ENCODE measurements at regions not wholly inside any gene's neighbourhood (a gene's known extent, or its start where the extent isn't known, plus 50 kb on each side); places are given as distances from the start of the nearest gene placed in this dataset.

DNA sequence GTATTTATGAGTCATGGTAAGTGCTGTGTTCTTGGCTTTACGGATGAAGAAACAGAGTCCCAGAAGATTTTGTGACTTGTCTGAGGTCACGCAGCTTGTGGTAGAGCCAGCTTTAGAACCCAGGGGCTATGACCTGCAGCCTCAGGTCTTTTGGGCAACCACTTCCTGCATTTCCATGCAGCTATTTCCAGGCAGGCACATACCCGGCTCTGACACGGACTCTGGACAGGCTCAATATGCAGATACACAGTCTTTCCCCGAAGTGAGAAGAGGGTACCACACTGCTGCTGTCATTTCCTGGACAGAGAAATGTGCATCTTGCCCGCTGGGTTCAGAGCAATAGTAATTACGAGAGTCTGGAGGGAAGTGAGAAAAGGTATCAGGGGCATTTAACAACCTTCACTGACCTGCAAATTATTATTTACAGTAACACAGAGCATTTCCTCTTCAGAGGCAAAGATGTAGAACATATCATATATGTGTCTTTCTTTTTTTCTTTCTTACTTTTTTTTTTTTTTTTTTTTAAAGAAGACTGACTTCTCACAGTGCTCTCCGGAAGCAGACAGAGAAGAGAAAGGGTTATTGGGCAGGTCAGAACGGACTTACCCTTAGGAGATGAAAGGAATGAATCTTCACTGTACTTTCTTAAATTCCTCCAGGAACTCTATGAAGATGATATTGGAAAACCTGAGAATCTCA is 185.1 kb downstream of the CLIC5 start:
- no peak for DNase-seq

DNA sequence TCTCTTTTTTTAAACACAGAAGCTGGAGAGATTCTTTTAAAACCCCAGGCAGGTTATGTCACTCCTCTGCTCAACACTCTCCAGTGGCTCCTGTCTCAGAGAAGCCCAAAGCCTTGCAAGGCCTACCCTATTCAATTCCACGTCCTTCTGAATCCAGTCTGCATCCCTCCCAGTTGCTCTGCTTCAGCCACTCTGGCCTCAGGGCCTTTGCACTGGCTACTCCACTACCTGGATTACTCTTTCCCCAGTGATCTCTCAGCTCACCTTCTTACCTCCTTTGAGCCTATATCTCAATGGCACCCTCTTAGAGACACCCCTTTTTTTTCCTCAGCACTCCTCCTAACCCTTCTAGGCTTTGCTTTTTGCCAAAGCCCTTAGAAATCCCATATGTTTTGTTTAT is 185.8 kb downstream of the CLIC5 start:
- no peak for DNase-seq

- no peak for DNase-seq
These were observed 187.6 kb downstream of the CLIC5 start for GRCh38 chr6:45827952-45828530.

DNA sequence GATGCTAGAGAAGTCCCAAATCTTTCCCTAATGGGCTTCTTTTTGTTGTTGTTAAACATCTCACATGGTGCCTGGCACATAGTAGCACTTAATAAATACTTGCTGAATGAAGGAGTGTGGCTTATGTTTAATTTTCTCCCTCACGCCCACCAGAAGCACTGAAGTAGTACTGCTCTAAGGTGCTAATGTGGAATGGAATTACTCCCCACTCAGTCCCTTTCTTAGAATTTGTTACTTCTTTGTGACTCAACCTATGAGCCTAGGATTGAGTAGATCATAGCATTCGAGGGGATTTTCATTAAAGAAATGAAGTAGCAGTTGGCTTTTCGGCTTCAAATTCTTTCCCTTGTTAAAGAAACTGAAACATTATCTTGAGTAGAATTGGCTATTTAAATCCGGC is 192.8 kb downstream of the CLIC5 start:
- no peak for DNase-seq

- DNase-seq = no peak
These were observed 193.3 kb downstream of the CLIC5 start for GRCh38 chr6:45822246-45822812.

DNA sequence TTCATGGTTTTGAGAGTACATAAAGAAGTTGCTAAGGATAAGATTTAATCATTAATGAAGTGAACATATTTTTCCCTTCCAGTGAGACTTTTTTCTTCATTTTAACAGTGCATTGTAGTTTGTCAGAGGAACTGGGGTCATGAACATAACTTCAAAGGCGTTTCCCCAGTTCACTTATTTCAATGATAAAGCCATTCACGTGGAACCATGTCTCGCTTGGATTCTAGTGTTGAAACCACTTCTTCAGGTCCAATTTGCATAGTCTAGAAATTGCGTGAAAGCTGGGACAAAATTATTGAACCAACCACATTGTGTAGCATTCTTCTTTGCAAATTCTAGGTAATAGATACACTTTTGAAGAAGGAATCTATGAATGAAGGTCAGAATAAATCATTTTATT is 197.0 kb downstream of the CLIC5 start:
- DNase-seq = no peak

GRCh38 chr6:45816674-45817297 is 198.9 kb downstream of the CLIC5 start:
- no peak for DNase-seq

GRCh38 chr6:45815466-45816125 is 200.1 kb downstream of the CLIC5 start:
- no peak for DNase-seq

DNA sequence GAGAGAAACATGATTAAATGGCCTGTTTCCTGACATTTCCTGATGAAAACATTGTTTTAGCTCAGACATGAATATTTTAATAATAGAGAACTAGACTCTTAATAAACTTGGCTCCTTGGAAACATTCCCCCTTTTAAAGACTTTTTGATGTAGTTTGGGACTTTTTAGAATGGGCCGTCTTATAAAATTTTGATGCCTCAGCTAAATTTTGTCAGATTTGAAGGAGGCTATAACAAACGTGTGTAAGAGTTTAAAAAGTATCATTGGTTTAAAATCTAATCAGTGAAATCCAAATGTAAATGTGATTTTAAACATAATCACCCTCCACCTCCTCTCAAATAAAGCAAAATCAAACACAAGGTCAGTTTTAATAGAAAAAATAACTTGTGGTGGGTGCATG is 200.9 kb downstream of the CLIC5 start:
- DNase-seq = no peak

- DNase-seq = no peak
These were observed 201.7 kb downstream of the CLIC5 start for GRCh38 chr6:45813943-45814342.

GRCh38 chr6:45812922-45813321 is 202.7 kb downstream of the CLIC5 start:
- DNase-seq = peak; percentile 70

DNA sequence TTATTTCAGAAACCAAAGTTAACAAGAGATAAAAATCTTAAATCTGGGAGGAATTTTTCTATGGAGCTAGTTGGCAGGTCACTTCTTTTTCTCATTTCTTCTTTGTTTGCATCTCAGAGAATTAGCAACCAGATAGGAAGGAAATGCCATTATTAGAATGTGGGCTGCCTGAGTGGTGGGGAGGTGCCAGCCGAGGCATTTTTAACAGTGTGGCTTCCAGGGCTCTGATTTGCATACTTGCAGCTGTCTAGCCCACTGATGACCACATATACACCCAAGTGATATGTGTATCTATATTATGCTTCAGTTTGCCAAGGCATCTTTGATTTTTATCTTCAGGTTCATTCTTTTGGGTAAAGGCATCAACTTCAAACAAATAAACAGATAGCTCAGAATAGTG is 206.7 kb downstream of the CLIC5 start:
- no peak for DNase-seq

- DNase-seq = peak; percentile 54
These were observed 207.5 kb downstream of the CLIC5 start for GRCh38 chr6:45808042-45808645.

DNA sequence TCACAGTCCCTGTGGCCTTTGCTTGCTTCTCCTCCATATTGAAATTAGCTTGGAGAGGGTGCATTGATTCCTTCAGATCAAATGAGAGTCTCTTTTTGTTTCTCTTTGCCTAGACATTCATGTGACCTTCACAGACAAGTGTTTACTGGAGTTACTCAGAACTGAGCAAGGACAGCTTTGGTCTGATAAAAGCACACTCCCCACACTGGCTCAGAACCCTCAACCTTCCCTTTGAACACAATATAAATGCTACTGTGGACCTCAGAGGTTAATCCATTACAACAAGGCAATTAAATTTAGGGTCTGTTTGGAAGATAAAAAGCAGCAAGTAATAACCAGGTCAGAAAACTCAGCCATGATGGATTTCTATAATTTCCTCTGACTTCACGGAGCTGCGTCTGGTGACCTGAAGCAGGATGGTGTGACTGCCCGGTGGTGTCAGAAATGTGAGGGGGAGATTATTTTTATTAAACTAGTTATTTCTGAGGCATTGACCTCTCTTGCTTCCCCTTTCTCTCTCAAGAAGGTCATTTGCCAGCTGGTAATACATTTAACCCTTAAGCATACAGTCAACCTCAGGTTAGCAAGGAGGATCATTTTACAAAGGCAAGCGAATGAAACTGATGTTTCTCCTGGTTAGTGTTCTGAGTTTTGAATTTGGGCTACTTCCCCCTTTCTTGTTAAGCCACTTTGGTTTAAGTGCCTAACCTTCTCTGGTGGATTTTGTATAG is 208.2 kb downstream of the CLIC5 start:
- DNase-seq = no peak

DNA sequence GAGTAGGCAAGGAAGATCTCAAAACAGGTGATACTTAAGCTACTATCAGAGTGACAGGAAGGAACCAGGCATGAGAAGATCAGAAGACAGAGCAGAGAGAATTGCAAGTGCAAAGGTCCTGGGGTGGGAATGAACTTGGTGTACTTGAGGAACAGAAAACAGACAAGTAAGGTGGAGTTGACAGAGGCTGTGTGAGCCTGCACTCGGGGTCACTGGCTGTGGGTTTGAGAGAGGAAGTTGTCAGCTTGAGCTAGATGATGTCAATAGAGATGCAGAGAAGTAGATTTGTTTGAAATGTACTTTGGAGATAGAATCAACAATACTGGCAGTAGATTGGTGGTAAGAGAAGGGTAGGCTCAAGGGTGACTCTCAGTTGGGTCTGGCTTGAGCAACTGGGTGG is 209.5 kb downstream of the CLIC5 start:
- no peak for DNase-seq

DNA sequence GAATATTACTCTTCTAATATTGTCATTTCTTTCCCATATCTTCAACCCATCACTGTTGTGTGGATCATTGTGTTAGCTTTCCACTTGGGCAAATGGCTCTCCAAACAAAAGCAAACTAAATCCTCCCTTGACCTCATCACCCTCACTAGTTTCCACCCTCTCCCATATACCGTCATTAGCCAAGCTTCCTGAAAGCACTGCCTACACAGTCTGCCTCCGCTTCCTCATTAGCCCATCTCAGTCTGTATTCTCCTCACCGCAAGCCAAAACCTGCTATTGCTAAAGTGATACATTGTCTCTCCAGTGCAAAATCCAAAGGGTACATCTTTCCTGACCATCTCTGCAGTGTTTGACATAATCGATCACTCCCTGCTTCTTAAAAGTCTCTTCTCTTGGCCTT is 212.6 kb downstream of the CLIC5 start:
- no peak for DNase-seq

DNA sequence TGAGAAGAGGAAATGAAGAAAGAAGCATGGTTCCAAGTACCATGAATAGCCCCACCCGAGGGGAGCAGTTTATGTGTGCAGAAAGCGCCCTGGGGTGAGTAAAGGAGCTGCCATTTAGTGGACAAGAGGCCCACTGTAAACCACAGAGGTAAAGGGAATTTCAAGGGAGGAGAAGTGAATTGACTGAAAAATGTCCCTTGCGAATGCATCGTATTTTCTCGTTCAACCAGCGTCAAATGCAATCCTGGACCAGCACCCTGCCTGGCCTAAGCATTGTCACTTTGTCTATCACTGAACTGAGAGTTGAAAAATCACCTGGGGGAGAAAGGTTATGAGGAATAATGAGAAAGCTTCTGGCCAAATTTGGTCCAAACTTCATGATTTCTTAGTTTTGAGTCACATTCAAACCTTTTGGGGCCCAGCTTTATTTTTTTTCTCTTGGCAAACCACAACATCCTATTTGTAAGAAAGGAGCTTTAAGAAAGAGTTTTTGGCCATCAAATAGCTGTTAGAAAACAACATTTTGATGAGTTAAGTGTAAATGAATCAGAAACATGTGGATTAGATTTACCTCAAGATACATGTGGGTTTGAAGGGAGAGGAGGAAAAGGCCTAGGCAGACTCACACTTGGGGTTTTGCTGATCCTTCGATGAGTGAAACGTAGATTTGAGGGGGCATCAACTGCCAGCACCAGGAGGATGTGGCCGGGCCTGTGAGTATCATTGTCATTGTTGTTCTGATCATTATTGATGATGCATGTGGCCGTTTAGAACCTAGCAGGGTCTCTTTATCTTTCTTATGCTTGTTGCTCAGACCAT is 214.0 kb downstream of the CLIC5 start:
- DNase-seq = no peak

GRCh38 chr6:45800911-45801310 is 214.7 kb downstream of the CLIC5 start:
- no peak for DNase-seq

- DNase-seq = no peak
These were observed 220.0 kb downstream of the CLIC5 start for GRCh38 chr6:45795678-45796077.

DNA sequence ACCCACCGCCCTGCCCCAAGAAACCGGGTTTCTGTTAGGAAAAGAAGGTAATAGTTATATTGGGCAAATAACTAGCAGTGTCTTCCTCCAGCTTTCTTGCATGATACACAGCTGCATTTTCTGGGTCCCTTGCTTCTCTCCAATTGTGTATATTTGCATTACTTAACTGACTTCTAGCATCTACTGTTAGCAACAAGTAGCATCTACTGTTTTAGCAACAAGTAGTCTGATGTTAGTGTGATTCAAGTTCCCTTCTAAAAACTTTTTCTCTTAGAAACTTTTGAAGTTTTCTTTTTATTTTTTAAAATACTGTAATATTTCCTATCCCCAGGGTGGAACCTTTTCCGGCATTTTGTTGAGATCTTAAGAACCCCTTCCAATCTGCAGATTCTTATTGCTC is 221.2 kb downstream of the CLIC5 start:
- DNase-seq = no peak

Data from retina (tissue), 1 donor.